HuH-7.5 (cell line): ENCODE measurements at regions not wholly inside any gene's neighbourhood (a gene's known extent, or its start where the extent isn't known, plus 50 kb on each side); places are given as distances from the start of the nearest gene placed in this dataset.
"Not testable (repeated sequence)": the region's sequence is repeated elsewhere in the genome, so short reads cannot be mapped to it uniquely, and the experiment has no call there.

Experiments used
- DNase-seq: peaks from one replicate; pipeline ENCODE4 v3.0.0; 2011; ENCODE audit warnings: low spot score

DNA sequence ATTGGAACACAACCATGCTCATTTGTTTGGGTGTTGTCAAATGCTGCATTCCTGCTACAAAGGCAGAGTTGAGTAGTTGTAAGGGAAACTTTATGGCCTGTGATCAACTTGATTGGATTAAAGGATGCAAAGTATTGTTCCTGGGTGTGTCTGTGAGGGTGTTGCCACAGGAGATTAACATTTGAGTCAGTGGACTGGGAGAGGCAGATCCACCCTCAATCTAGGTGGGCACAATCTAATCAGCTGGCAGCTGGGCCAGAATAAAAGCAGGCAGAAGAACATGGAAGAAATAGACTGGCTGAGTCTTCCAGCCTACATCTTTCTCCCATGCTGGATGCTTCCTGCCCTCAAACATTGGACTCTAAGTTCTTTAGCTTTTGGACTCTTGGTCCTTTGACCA, 145.6 kb upstream of the LMCD1 start:
- not testable (repeated sequence) for DNase-seq

DNA sequence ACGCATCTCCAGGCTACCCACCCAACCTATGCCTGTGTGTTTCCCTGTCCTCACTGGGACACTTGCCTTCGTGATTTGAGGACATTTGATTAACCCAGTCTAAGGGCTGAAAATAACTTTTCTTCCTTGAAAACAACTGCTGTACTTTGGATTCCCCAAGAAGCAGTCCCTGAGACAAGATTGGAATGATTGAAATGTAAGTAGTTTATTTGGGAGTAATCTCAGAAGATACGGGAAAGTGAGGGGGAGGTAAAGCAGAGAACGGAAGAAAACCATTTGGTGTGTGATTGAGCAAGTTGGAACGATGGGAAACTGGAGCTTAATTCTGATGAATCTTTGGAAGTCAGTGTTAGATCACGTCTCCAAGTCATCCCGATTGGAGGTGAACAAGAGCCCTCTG, 143.8 kb upstream of the LMCD1 start:
- DNase-seq: no peak

DNA sequence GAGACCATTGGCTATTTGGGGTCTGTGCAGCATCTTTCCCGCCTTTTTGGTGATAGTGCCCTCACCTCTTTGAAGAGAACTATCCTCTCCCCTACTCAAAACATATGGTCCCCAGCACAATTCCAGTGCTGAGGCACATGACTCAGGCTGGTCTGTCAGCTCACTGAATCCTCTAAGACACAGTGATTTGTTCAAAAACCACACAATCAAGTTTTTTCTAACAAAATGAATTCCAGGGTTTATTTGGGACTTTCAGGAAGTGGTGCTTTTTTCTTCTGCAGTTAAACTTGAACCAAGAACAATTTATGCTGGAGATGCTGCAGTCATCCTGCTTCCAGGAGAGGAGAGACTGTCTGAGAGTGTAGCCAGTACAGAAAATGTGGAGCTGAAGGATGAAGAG, 142.5 kb upstream of the LMCD1 start:
- no peak for DNase-seq

DNA sequence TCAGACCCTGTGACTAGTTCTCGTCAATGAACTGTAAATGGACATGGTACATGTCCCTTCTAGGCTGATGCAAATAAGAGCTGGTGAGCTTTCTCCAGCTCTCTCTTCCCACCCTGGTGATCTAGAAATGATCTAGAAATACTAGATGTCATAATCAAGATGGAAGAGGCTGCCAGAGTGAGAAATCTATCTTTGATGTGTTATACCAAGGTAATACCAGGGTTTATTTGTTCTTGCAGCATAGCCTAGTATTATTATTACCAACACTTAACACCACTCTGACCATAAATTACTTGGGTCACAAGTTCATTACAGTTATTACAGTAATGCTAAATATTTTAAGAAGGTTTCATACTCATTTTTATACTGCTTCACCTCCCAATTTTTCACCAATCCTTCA, 138.4 kb upstream of the LMCD1 start:
- no peak for DNase-seq

DNA sequence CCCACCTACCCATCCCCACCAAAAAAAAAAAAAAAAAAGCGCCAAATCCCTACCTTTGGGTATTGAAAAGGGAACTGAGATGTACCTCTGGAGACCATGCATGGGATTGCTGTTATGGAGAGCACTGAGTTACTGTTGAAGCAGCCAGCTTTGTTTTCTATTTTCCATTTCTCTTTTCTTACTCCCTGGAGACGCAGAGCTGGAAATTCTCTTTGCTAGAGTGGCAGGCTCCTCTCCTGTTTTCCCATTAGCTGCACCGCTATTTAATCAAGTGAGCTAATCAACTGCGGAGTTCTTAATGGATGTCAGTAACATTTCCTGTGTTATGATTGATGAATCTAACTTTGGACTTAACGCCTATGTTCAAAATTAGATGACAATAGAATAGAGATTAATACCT, 136.1 kb upstream of the LMCD1 start:
- no peak for DNase-seq

DNA sequence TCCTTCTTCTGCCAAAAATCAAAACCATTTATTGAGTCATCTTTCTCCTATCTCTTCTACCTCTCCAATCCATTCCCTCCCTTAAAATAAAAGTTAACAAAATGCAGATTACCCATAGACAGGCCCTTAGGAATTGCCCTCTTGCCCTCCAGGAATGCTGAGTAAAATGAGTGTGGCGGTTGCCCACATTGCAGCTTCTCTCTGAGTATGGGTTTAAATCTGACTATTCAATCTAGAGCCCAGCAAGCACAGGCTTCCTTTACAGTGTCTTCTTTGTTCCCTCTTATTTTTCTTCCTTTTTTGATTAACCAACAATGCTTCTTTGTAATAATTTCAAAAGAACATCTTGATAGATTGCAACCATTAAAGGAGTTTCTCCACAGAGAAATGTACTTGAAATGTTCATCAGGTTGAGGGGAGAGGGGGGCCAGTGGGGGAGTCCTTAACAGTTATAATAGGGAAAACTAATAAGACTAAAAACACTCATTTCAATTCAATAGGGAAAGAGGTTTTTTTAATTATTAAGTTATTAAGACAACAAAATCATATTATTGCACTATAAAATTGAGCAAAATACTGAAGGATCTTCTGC, 135.3 kb upstream of the LMCD1 start:
- DNase-seq: no peak

DNA sequence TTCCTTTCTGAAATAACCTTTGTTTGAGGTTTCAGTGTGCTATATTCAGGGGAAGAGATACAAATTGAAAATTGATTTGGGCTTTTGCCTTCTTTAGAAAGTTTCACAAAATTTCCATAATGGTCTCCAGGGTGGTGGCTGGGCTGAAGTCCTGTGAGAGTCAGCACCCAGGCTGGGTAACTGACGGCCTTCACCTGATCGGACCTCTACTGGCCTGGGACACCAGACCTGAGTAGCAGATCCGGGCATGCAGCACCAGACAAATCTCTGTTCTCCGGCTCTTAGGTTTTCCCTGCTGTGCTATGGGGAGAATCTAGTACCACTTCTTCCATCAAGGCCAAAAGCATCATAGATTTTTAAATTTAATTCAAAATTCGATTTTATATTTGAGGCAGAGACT, 133.0 kb upstream of the LMCD1 start:
- DNase-seq: no peak

DNA sequence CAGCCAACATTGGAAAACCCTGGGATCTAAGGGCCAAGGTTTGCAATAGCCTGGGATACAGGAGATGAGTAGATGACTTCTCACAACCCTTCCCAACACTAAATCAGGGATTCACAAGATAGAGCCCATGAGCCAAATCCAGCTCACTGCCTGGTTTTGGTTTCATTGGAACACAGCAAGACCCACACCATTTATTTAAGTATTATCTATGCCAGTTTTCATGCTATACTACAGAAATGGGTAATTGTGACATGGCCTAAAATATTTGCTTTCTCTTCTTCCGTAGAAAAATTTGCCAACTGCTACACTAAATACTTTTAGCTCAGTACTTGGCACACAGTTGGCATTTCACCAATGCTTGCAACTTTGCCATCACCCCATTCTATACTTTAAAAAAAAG, 132.0 kb upstream of the LMCD1 start:
- DNase-seq: no peak

DNA sequence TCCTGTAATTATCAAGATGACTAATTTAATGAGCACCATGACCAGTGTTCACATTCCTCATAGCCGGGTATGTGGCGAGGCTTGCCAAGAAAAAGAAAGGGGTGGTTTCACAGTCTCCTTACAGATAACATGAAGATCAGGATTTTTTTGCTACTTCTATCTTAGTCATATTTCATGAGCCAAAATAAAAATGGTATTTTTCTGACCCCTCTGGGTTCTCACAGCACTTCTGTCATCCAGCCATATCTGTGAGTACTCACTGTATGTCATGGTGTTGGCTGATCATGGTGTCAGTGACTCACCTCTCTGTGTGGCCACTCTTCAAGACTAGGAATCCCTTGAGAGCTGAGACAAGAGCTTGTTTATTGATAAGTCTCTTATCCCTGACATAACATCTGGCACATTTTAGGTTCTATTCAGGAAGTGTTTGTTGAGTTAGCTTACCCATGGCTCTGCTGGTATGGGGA, 130.5 kb upstream of the LMCD1 start:
- no peak for DNase-seq

DNA sequence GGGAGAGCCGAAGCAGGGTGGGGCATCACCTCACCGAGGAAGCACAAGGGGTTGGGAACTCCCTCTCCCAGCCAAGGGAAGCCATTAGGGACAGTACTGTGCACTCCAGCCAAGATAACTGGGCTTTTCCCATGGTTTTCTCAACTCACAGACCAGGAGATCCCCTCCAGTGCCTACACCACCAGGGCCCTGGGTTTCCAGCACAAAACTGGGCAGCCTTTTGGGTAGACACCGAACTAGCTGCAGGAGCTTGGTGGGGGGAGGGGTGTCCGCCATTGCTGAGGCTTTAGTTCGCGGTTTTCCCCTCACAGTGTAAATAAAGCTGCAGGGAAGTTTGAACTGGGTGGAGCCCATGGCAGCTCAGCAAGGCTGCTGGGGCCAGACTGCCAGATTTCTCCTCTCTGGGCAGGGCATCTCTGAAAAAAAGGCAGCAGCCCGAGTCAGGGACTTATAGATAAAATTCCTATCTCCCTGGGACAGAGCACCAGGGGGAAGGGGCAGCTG, 129.6 kb upstream of the LMCD1 start:
- no peak for DNase-seq

DNA sequence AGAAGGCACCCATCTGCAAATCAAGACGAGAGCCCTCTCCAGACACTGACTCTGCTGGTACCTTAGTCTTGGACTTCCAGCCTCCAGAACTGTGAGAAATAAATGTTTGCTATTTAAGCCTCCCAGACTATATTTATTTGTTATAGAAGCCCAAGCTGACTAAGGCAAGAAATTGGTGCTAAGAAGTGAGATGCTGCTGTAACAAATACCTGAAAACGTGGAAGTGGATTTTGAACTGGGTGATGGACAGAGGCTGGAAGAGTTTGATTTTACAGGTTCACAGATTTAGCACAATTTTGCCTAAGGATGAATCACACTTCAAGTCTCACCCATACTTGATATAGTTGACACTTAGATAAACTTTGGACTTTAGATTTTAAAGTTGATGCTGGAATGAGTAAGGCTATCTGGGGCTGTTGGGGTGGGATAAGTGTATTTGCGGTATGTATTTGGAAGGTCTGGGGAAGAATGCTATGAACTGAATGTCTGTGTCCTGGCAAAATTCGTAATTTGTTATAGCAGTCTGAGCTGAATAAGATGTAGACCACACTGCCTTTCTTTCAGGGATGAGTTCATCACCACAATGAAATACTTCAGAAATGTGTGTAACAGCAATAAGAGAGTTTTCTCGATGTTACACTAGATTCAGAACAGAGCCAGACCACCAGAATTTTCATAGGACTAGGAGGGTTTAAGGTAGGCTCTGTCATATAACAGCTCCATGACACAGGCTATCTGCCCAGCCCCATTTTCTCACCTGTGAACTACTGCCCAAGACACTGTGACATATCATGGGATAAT, 120.5 kb upstream of the LMCD1 start:
- no peak for DNase-seq

DNA sequence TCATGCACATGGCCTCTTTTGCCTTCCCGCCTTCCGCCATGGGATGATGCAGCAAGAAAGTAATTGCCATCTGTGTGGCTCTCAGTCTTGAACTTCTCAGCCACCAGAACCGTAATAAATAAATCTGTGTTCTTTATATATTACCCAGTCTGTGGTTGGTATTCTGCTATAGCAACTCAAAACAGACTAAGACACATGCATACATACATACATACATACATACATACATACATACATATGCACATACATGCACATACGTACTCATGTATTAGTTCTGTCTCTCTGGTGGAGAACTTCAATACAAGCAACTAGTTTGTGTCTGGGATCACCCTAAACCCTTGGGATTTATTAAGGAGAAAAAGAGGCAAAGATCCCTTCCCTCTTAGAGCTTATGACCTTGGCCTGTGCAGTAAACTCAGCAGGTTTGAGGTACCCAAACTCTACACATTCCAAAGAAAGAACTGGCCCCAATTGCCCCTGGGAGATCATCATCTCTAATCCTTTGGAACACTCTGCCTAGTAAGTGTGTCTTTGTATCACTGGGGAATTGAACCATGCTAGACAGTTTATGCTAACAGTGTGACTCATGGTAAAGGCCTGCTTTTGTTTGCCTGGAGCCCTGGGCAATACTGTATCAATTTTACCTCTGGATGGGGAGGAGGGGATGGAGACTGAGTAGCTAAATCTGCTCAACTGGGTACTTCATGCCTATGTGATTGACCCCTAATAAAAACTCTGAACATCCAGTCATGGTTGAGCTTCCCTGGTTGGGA, 115.6 kb upstream of the LMCD1 start:
- no peak for DNase-seq

DNA sequence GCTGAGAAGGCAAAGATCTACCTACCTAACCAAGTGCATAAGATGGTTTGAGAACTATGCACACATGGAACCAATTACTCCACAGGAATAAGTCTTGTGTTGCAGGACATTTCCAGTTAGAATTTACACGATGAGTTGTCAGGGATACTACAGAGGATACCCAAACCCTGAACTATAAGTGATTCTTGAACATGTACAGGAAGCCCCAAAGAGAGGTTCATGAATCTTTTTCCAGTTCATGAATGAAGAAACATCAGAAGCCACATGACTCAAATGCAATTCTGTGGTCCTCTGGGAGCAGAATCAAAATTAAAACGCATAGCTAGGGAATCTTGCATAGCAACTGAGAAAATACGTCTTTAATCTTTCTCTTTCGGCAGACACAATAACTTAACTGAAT, 114.1 kb upstream of the LMCD1 start:
- DNase-seq: no peak

DNA sequence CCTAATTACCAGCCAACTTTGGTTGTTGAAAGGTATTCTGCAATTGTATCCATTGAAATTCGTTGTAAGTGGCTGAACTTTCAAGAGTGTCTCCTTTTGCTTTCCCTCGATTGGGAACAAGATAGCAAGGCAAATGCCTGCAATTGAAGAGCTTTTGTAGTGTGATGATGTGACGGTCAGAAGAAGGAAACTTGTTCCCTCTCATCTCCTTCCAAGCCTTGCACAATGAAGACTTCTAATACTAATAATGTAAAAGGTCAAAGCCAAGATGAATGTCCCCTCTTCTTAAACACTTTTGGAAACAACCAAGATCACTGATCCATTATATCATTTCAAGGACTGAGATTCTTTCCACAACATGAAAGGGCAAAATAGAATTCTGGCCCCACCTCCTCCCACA, 101.9 kb upstream of the LMCD1 start:
- no peak for DNase-seq

DNA sequence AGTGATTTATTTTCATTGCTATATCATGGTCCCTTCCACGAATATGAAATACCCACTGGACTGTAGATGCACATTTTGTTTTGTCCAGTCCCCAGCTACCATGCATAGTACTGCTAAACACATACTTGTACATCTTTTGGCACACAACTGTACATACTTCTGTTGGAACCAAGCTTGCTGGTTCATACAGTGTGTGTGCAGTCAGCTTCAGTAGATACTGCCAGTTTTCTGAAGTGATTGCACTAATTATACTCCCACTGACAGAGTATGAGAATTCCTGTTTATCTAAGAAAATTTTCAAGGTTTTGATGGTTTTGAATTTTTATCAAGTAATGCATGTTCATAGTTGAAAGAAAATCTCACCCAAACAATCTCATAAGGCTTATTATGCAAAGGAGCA, 100.7 kb upstream of the LMCD1 start:
- no peak for DNase-seq

DNA sequence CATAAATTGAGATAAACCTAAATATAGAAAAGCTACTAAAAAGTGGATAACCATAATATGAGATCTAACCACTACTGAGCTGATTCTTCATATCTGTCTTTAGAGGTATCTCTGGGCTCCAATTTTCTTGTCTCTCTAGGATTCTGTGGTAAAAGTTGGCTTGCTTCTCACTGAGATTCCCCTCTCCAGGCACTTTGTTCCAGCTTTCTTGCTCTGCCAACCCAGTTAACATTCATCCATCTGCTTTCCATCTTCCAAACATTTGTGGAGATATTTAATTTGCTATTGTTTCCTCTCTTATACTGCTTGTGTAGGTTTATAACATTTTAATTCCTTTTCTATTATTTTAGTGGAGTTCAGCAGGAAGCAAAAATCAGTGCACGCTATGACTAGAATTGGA, 97.6 kb upstream of the LMCD1 start:
- no peak for DNase-seq

DNA sequence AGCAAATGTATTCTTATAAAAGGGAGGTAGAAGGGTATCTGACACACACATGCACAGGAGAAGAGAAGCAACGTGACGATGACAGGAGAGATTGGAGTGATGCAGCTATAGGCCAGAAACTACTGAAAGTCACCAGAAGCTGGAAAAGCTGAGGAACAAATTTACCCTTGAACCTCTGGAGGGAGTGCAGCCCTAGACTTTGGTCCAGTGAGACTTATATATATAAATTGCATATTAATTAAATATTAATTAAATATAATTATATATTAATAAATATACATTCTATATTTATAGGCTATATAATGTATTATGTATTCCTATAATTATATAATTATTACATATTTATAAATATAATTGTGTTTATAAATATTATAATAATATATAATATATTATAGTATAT, 96.5 kb upstream of the LMCD1 start:
- no peak for DNase-seq

DNA sequence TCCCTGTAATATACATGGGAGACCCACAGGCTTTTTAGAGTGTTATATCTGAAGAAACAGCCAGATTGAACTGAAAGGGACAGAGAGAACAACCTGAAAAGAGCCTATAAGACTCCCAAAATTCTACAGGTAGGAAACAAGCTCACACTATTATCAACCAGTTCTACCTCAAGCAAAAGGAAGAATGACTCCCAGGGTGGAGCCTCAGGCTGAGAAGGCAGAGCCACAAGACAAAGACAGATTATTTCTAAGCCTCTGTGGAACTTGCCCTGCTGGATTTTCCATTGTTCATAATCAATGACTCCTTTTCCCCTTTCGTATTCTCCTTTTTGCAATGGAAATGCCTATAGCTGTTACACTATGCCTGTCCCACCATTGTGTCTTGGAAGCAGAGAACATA, 95.1 kb upstream of the LMCD1 start:
- no peak for DNase-seq

DNA sequence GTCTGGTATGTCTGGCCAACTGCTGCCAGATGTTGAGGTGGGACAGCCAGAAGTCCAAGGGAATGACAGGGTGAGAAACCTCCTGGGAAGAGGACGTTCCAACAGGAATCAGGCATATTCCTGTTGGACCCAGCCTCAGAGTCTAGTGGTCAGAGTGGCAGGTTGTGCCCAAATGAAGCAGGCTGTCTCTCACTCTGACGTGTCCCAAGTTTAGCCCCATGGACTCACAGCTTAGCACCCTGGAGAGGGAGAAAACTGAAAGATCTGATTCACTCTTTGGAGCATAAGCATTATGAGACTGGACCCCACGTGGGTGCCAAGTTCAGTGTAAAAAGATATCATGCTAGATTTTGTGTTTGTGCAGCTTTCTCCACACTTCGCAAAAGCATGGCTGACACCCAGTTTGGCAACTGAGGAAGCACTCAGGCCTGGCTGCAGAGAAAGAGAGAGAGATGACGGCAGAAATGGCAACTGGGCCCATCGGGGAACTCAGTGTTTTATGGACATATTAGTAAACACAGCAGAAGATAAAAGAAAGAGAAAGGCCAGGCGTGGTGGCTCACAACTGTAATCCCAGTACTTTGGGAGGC, 88.2 kb upstream of the LMCD1 start:
- DNase-seq: no peak

DNA sequence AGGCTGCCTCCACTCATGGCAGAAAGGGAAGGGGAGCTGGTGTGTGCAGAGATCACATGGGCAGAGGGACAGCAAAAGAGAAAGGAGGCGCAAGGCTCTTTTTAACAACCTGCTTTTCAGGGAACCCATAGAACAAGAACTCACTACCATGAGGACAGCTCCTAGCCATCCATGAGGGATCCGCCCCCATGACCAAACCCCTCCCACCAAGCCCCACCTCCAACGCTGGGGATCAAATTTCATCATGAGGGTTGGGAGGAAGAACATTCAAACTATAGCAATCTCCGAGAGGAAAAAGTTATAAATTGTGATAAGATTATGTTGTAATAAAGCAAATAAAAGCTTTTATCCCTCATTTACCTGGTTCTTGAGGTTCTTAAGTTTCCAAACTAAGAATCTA, 84.7 kb upstream of the LMCD1 start:
- DNase-seq: no peak

DNA sequence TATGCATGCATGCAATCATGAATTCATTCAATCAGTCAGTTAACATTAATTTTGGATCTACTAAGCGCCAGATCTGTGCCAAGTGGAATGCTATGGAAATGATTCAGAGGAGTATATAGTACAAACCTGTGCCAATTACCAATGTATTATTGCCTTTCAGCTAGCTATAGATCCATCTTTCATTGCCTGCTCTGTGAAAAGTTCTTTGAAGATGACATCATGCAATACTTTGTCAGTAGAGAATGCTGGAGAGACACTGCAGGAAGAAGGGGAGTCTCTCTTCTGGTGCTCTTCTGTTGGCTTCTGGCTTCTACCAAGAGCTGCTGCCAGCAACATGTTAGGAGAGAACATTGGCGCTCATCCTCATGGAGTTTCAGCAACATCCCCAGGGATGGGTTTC, 81.0 kb upstream of the LMCD1 start:
- DNase-seq: no peak

DNA sequence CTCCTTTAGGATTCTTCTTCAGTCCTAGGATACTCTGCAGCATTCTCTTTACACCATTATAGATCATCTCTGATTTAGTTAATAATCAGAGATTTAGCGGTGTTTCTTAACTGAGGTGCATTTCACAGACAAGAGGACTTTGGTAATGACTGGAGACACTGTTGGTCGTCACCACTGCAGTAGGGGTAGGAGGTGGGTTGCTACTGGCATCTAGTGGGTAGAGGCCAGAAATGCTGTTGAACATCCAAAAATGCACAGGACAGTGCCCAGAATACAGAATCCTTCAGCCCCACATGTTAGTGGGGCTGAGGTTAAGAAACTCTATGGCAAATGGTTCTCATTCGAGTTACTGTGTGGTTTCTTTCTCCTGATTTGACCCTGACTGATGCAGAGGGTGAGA, 80.4 kb upstream of the LMCD1 start:
- no peak for DNase-seq

DNA sequence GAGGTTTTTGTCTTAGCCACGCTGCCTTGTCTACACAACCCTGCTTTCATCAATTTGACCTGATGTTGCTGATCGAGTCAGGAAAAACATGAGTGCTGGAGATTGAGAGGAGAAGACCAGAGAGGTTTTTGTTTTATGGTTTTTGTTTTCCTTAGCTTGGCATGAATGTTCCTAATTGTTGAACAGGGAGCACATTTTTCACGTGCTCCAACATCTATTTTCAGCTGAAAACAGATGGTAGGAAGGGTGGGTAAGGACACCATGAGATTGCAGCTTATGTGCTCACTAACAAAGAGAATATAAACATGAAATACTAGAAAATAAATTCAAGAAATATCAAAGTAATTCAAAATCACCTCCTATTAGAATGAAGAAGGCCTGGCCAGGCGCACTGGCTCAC, 79.9 kb upstream of the LMCD1 start:
- no peak for DNase-seq
